Mesothelial cell of epicardium (in vitro differentiated cells): ENCODE measurements at regions not wholly inside any gene's neighbourhood (a gene's known extent, or its start where the extent isn't known, plus 50 kb on each side); places are given as distances from the start of the nearest gene placed in this dataset.

Source experiments
- DNase-seq, 2 experiments: peaks; one replicate each; pipeline ENCODE4 v3.0.0; 2021; ENCODE audit warnings: low spot score in 2 of 2; ENCODE audit not compliant: unreplicated experiment in 2 of 2
- H3K27ac Mint-ChIP-seq: 2 replicates; pipeline ENCODE4 v1.8.0; 2021; ENCODE audit warnings: mixed read lengths
- H3K27me3 Mint-ChIP-seq: 2 replicates; pipeline ENCODE4 v1.8.0; 2021; ENCODE audit warnings: low read depth, mixed read lengths
- H3K36me3 Mint-ChIP-seq: 2 replicates; pipeline ENCODE4 v1.8.0; 2021; ENCODE audit warnings: mixed read lengths
- H3K4me1 Mint-ChIP-seq: 2 replicates; pipeline ENCODE4 v1.8.0; 2021; ENCODE audit warnings: mixed read lengths
- H3K4me3 Mint-ChIP-seq: 2 replicates; pipeline ENCODE4 v1.8.0; 2021; ENCODE audit warnings: mild to moderate bottlenecking, moderate library complexity, mixed read lengths
- H3K9me3 Mint-ChIP-seq: 2 replicates; pipeline ENCODE4 v1.8.0; 2021; ENCODE audit warnings: mixed read lengths
- CTCF ChIP-seq: fragments of 200-600 bp; sonication (generic); IDR thresholded peaks from one replicate; pipeline ENCODE4 v1.5.0; 2021; ENCODE audit warnings: antibody characterized with exemption; ENCODE audit not compliant: unreplicated experiment

- Mint-ChIP-seq H3K27me3 (no peaks in the 10 kb centered on the region), H3K36me3 (no peaks in the 10 kb centered on the region), H3K4me1 (no peaks in the 10 kb centered on the region), H3K27ac (no peak overlapping the region), H3K4me3 (no peak overlapping the region), H3K9me3 (peaks cover 7% of the 10 kb centered on the region)
- no peak for TF ChIP-seq CTCF
- DNase-seq: no peak
Measured at GRCh38 chr2:223141606-223142005, 89.6 kb downstream of the KCNE4 start.

GRCh38 chr2:223142118-223142517 is 90.1 kb downstream of the KCNE4 start:
- H3K27ac Mint-ChIP-seq: no peak overlapping the region
- H3K36me3 Mint-ChIP-seq: no peaks in the 10 kb centered on the region
- H3K4me3 Mint-ChIP-seq: no peak overlapping the region
- peaks cover 3% of the 10 kb centered on the region for H3K9me3 Mint-ChIP-seq
- no peak for DNase-seq
- no peaks in the 10 kb centered on the region for H3K27me3 Mint-ChIP-seq
- no peak for TF ChIP-seq CTCF
- H3K4me1 Mint-ChIP-seq: no peaks in the 10 kb centered on the region

GRCh38 chr2:223147431-223147830 is 95.4 kb downstream of the KCNE4 start:
- no peak for DNase-seq
- Mint-ChIP-seq H3K4me1 (peaks cover 8% of the 10 kb centered on the region), H3K4me3 (no peak overlapping the region), H3K27me3 (no peaks in the 10 kb centered on the region), H3K9me3 (peaks cover 8% of the 10 kb centered on the region), H3K27ac (no peak overlapping the region), H3K36me3 (no peaks in the 10 kb centered on the region)
- no peak for TF ChIP-seq CTCF

GRCh38 chr2:223148516-223148915 is 96.5 kb downstream of the KCNE4 start:
- H3K36me3 Mint-ChIP-seq: no peaks in the 10 kb centered on the region
- no peak for TF ChIP-seq CTCF
- no peak overlapping the region for H3K27ac Mint-ChIP-seq
- peaks cover 8% of the 10 kb centered on the region for H3K9me3 Mint-ChIP-seq
- H3K27me3 Mint-ChIP-seq: no peaks in the 10 kb centered on the region
- no peak for DNase-seq
- no peak overlapping the region for H3K4me3 Mint-ChIP-seq
- H3K4me1 Mint-ChIP-seq: peaks cover 8% of the 10 kb centered on the region

GRCh38 chr2:223155956-223156355 is 104.0 kb downstream of the KCNE4 start:
- no peaks in the 10 kb centered on the region for H3K36me3 Mint-ChIP-seq
- H3K27me3 Mint-ChIP-seq: peaks cover 18% of the 10 kb centered on the region
- H3K4me3 Mint-ChIP-seq: no peak overlapping the region
- H3K9me3 Mint-ChIP-seq: no peaks in the 10 kb centered on the region
- no peak overlapping the region for H3K27ac Mint-ChIP-seq
- H3K4me1 Mint-ChIP-seq: no peaks in the 10 kb centered on the region
- DNase-seq: no peak
- TF ChIP-seq CTCF: no peak

GRCh38 chr2:223161873-223162458 is 110.0 kb downstream of the KCNE4 start:
- no peaks in the 10 kb centered on the region for H3K36me3 Mint-ChIP-seq
- peaks cover 3% of the 10 kb centered on the region for H3K4me1 Mint-ChIP-seq
- no peak overlapping the region for H3K27ac Mint-ChIP-seq
- H3K9me3 Mint-ChIP-seq: no peaks in the 10 kb centered on the region
- no peak for TF ChIP-seq CTCF
- no peak for DNase-seq
- H3K4me3 Mint-ChIP-seq: no peak overlapping the region
- H3K27me3 Mint-ChIP-seq: peaks cover 11% of the 10 kb centered on the region
